ENCODE measurements at regions not wholly inside any gene's neighbourhood (a gene's known extent, or its start where the extent isn't known, plus 50 kb on each side); places are given as distances from the start of the nearest gene placed in this dataset.
A peak's percentile ranks its signal among the peaks of the same experiment; 100 is the strongest.

GRCh38 chr13:73421310-73421912 is 362.6 kb downstream of the KLF5 start:
- no peak overlapping the region for H3K27ac ChIP-seq
- no peak overlapping the region for H3K4me3 ChIP-seq
- no peak for TF ChIP-seq CTCF (IDR thresholded peaks at IDR 0.05; ENCODE audit: low read depth, low read length)
- no peaks in the 10 kb centered on the region for H3K27me3 ChIP-seq
- DNase-seq (ENCODE audit: low read depth in 1 of 2, low spot score in 1 of 2): no peak
- H3K9me3 ChIP-seq (ENCODE audit: low read depth): no peaks in the 10 kb centered on the region
- H3K4me1 ChIP-seq (ENCODE audit: low read depth): no peaks in the 10 kb centered on the region
- no peaks in the 10 kb centered on the region for H3K36me3 ChIP-seq

DNA sequence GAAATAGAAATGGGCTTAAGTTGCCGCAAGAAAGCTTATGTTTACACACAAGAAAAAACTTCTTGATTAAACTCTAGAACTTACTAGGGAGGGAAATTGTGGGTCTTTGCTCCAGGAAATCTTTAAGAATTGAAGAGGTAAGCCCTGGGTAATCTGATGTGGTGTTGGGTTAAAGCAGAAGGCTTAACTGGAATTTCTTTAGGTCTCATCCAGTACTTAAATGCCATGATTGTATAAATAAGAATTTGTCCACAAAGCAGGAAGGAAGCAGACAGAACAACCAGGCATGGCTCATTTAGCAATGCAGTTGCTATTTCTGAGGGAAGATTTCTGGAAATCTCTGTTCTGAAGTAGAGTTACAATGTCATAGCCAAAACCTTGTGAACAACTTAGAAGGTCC is 360.4 kb downstream of the KLF5 start:
- H3K4me3 ChIP-seq: no peak overlapping the region
- DNase-seq (ENCODE audit: low read depth in 1 of 2, low spot score in 1 of 2): no peak
- no peaks in the 10 kb centered on the region for H3K4me1 ChIP-seq (ENCODE audit: low read depth)
- H3K27ac ChIP-seq: no peak overlapping the region
- no peak for TF ChIP-seq CTCF (IDR thresholded peaks at IDR 0.05; ENCODE audit: low read depth, low read length)
- no peaks in the 10 kb centered on the region for H3K27me3 ChIP-seq
- H3K9me3 ChIP-seq (ENCODE audit: low read depth): no peaks in the 10 kb centered on the region
- H3K36me3 ChIP-seq: no peaks in the 10 kb centered on the region

DNA sequence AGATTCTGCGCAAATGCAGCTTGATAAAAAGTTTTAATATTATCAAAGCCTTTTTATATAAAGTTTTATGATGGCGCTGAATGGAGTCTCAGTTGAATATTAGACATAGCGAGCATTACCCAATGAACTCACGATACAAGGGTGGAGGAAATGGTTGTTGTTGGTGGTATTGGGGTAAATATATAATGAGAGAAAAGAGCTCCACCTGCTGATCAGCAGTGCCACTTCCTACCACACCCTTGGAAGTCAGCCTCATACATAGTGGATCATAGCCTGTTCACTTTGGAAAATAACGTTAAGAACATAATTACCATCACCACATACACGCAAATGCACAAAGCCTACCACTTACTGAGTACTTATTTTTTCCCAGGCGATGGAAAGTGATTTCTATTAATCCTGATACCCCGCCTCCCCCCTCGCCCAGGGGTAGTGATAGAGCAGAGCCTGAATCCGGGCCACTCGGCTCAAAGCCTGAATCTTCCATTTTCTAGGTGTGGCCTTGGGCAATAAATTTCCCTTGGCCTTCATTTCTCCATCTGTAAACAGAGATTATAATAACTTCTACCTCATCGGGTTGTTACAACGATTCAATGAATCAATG is 358.3 kb downstream of the KLF5 start:
- H3K27me3 ChIP-seq: no peaks in the 10 kb centered on the region
- no peak overlapping the region for H3K4me3 ChIP-seq
- H3K4me1 ChIP-seq (ENCODE audit: low read depth): no peaks in the 10 kb centered on the region
- DNase-seq (ENCODE audit: low read depth in 1 of 2, low spot score in 1 of 2): peak in 1 of 2 donors; percentile 19
- TF ChIP-seq CTCF (IDR thresholded peaks at IDR 0.05; ENCODE audit: low read depth, low read length): peak; percentile 24
- no peak overlapping the region for H3K27ac ChIP-seq
- no peaks in the 10 kb centered on the region for H3K36me3 ChIP-seq
- no peaks in the 10 kb centered on the region for H3K9me3 ChIP-seq (ENCODE audit: low read depth)

DNA sequence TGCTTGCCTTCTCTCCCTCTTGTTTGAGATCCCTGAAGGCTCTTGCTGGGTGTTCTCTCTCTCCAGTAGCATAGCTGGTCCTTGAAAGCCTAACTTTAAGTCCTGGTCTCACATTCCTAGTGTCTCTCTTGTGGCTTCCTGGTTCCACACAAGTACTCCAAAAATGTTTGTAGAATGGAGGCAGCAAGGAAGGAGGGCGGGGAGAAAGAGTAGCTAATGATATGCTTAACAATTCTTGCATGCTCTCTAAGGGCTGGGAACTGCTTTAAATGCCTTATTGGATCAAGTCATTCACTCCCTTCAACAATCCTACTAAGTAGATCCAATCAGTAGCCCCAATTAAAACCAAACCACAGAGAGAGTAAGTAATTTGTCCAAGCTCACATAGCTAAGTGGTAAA is 357.3 kb downstream of the KLF5 start:
- Histone ChIP-seq H3K9me3 (ENCODE audit: low read depth) (no peaks in the 10 kb centered on the region), H3K27me3 (no peaks in the 10 kb centered on the region), H3K4me3 (no peak overlapping the region), H3K27ac (no peak overlapping the region), H3K4me1 (ENCODE audit: low read depth) (no peaks in the 10 kb centered on the region), H3K36me3 (no peaks in the 10 kb centered on the region)
- TF ChIP-seq CTCF (IDR thresholded peaks at IDR 0.05; ENCODE audit: low read depth, low read length): no peak
- DNase-seq (ENCODE audit: low read depth in 1 of 2, low spot score in 1 of 2): no peak

- TF ChIP-seq CTCF (IDR thresholded peaks at IDR 0.05; ENCODE audit: low read depth, low read length): no peak
- Histone ChIP-seq H3K36me3 (no peaks in the 10 kb centered on the region), H3K4me1 (ENCODE audit: low read depth) (no peaks in the 10 kb centered on the region), H3K27me3 (no peaks in the 10 kb centered on the region), H3K27ac (no peak overlapping the region), H3K4me3 (no peak overlapping the region), H3K9me3 (ENCODE audit: low read depth) (no peaks in the 10 kb centered on the region)
- DNase-seq (ENCODE audit: low read depth in 1 of 2, low spot score in 1 of 2): no peak
These were observed 354.9 kb downstream of the KLF5 start for GRCh38 chr13:73413656-73414055.

Data from cardiac muscle cell (in vitro differentiated cells and primary cell).